Activated T-helper 1 cell treated with anti-CD3 and anti-CD28 coated beads, Interleukin-12 subunit alpha, Interleukin-12 subunit beta, Interleukin-2, Interleukin-4 antibody, amounts not matched to agents 30 ng/mL and 10 ng/mL and 1 ng/mL, durations not matched to agents 14 hours and 24 hours and 36 hours (primary cell): ENCODE measurements at regions not wholly inside any gene's neighbourhood (a gene's known extent, or its start where the extent isn't known, plus 50 kb on each side); places are given as distances from the start of the nearest gene placed in this dataset.
"Not testable (repeated sequence)": the region's sequence is repeated elsewhere in the genome, so short reads cannot be mapped to it uniquely, and the experiment has no call there.

Source experiments
- DNase-seq: peaks from one replicate; pipeline ENCODE4 v3.0.0; 2021; ENCODE audit warnings: low spot score
- H3K27ac Mint-ChIP-seq: one replicate; pipeline ENCODE4 v1.8.0; 2021; ENCODE audit warnings: mild to moderate bottlenecking, mixed read lengths
- H3K27me3 Mint-ChIP-seq: one replicate; pipeline ENCODE4 v1.8.0; 2022; ENCODE audit warnings: mild to moderate bottlenecking, moderate library complexity, mixed read lengths; ENCODE audit not compliant: insufficient read depth
- H3K36me3 Mint-ChIP-seq: one replicate; pipeline ENCODE4 v1.8.0; 2021; ENCODE audit warnings: low read depth, mixed read lengths
- H3K4me1 Mint-ChIP-seq: one replicate; pipeline ENCODE4 v1.8.0; 2021; ENCODE audit warnings: low read depth, mixed read lengths
- H3K4me3 Mint-ChIP-seq: one replicate; pipeline ENCODE4 v1.8.0; 2021; ENCODE audit warnings: mild to moderate bottlenecking, moderate library complexity, mixed read lengths
- H3K9me3 Mint-ChIP-seq: one replicate; pipeline ENCODE4 v1.8.0; 2021; ENCODE audit warnings: mixed read lengths
- intact Hi-C: fragments of 100-400 bp; cut with micrococcal nuclease; formaldehyde crosslinking; loops from one replicate; pipeline ENCODE4 v1.15.1; 2024

- Mint-ChIP-seq H3K27me3 (peaks cover 8% of the 10 kb centered on the region), H3K4me1 (no peaks in the 10 kb centered on the region), H3K4me3 (no peak overlapping the region), H3K9me3 (peaks cover 43% of the 10 kb centered on the region), H3K36me3 (peaks cover 3% of the 10 kb centered on the region), H3K27ac (no peak overlapping the region)
- no peak for DNase-seq
- intact Hi-C loops, result no loop called here
These were observed 1076.3 kb downstream of the RPIA start for GRCh38 chr2:89767572-89768435.

- Mint-ChIP-seq H3K36me3 (no peaks in the 10 kb centered on the region), H3K4me1 (no peaks in the 10 kb centered on the region), H3K27ac (no peak overlapping the region), H3K27me3 (no peaks in the 10 kb centered on the region), H3K9me3 (peaks cover 90% of the 10 kb centered on the region), H3K4me3 (no peak overlapping the region)
- intact Hi-C loops, result no loop called here
- no peak for DNase-seq
These were observed 1084.4 kb downstream of the RPIA start for GRCh38 chr2:89775885-89776284.

DNA sequence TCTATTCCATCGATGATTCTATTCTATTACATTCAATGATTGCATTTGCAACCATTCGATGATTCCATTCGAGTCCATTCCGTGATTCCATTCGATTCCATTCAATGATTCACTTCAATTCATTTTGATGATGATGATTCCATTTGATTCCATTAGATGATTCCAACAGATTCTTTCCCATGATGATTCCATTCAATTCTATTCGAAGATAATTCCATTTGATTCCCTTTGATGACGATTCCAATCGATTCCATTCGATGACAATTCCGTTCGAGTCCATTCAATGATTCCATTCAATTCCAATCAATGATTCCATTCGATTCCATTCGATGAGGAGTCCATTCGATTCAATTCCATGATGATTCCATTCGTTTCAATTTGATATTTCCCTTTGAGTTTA lies 1088.8 kb downstream of the RPIA start:
- peaks cover 98% of the 10 kb centered on the region for H3K9me3 Mint-ChIP-seq
- H3K36me3 Mint-ChIP-seq, result peaks cover 3% of the 10 kb centered on the region
- intact Hi-C loops, result no loop called here
- no peaks in the 10 kb centered on the region for H3K27me3 Mint-ChIP-seq
- no peak overlapping the region for H3K4me3 Mint-ChIP-seq
- DNase-seq, result no peak
- H3K27ac Mint-ChIP-seq, result no peak overlapping the region
- no peaks in the 10 kb centered on the region for H3K4me1 Mint-ChIP-seq

DNA sequence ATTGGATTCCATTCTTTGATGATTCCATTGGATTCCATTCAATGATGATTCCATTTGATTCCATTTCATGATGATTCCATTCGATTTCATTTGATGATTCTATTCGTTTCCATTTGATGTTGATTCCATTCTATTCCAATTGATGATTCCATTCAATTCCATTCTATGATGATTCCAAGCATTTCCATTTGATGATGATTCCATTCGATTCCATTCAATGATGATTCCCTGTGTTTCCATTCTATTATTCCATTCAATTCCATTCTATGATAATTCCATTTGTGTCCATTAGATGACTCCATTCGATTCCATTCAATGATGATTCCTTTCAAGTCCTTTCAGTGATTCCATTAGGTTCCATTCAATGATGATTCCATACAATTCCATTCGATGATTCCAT lies 1090.5 kb downstream of the RPIA start:
- Mint-ChIP-seq H3K9me3 (peaks cover 95% of the 10 kb centered on the region), H3K36me3 (peaks cover 3% of the 10 kb centered on the region)

DNA sequence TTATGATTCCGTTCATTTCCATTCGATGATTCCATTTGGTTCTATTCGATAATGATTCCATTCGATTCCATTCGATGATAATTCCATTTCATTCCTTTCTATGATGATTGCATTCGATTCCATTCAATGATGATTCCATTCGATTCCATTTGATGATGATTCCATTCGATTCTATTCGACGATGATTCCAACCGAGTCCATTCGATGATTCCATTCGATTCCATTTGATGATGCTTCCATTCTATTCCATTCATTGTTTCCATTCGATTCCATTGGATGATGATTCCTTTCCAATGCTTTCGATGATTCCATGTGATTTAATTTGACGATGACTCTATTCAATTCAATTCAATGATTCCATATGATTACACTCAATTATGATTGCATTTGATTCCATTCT lies 1093.5 kb downstream of the RPIA start:
- H3K4me3 Mint-ChIP-seq, result no peak overlapping the region
- H3K27ac Mint-ChIP-seq, result no peak overlapping the region
- no peak for DNase-seq
- intact Hi-C loops, result no loop called here
- peaks cover 97% of the 10 kb centered on the region for H3K9me3 Mint-ChIP-seq
- H3K36me3 Mint-ChIP-seq, result peaks cover 3% of the 10 kb centered on the region
- no peaks in the 10 kb centered on the region for H3K4me1 Mint-ChIP-seq
- no peaks in the 10 kb centered on the region for H3K27me3 Mint-ChIP-seq

More for the DNA sequence above, 1090.5 kb downstream of the RPIA start:
- no peak overlapping the region for H3K27ac Mint-ChIP-seq
- no peak for DNase-seq
- intact Hi-C loops, result no loop called here
- no peak overlapping the region for H3K4me3 Mint-ChIP-seq
- H3K4me1 Mint-ChIP-seq, result no peaks in the 10 kb centered on the region
- H3K27me3 Mint-ChIP-seq, result no peaks in the 10 kb centered on the region

DNA sequence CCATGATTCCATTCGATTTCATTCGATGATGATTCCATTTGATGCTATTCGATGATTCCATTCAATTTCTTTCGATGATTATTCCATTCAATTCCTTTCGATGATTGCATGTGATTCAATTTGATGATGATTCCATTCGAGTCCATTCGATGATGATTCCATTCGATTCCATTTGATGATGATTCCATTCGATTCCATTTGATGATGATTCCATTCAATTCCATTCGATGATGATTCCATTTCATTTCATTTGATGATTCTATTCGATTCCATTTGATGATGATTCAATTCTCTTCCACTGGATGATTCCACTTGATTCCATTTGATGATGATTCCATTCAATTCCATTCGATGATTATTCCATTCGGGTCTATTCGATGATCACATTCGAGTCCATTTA lies 1094.1 kb downstream of the RPIA start:
- intact Hi-C loops, H3K4me1 Mint-ChIP-seq, H3K36me3 Mint-ChIP-seq, DNase-seq, H3K4me3 Mint-ChIP-seq, H3K27me3 Mint-ChIP-seq, H3K27ac Mint-ChIP-seq: not testable (repeated sequence)
- H3K9me3 Mint-ChIP-seq, result peaks cover 97% of the 10 kb centered on the region

DNA sequence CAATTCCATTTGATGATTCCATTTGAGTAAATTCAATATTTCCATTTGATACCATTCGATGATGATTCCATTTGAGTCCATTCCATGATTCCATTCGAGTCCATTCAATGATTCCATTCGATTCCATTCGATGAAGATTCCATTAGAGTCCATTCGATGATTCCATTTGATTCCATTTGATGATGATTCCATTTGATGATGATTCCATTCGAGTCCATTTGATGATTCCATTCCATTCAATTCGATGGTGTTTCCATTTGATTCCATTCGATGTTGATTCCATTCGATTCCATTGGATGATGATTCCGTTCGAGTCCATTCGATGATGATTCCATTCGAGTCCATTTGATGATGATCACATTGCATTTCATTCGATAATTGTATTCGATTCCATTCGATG lies 1095.2 kb downstream of the RPIA start:
- DNase-seq, H3K27me3 Mint-ChIP-seq, H3K4me3 Mint-ChIP-seq, H3K36me3 Mint-ChIP-seq, H3K27ac Mint-ChIP-seq, H3K4me1 Mint-ChIP-seq, intact Hi-C loops: not testable (repeated sequence)
- H3K9me3 Mint-ChIP-seq, result peaks cover 97% of the 10 kb centered on the region

DNA sequence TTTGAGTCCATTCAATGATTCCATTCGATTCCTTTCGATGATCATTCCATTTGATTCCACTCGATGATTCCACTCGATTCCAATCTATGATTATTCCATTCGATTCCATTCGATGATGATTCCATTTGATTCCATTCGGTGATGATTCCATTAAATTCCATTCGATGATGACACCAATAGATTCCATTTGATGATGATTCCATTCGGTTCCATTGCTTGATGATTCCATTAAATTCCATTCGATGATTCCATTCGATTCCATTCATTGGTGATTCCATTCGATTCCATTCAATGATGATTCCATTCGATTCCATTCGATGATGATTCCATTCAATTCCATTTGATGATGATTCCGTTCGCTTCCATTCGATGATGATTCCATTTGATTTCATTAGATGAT lies 1104.1 kb downstream of the RPIA start:
- H3K9me3 Mint-ChIP-seq, result peaks cover 99% of the 10 kb centered on the region
- H3K27me3 Mint-ChIP-seq, H3K27ac Mint-ChIP-seq, intact Hi-C loops, H3K4me3 Mint-ChIP-seq, DNase-seq, H3K4me1 Mint-ChIP-seq: not testable (repeated sequence)
- H3K36me3 Mint-ChIP-seq, result peaks cover 12% of the 10 kb centered on the region

- Mint-ChIP-seq H3K36me3 (peaks cover 7% of the 10 kb centered on the region), H3K27ac (no peak overlapping the region), H3K4me3 (no peak overlapping the region), H3K9me3 (peaks cover 99% of the 10 kb centered on the region), H3K27me3 (no peaks in the 10 kb centered on the region), H3K4me1 (no peaks in the 10 kb centered on the region)
- DNase-seq, result no peak
- intact Hi-C loops, result no loop called here
These were observed 1106.0 kb downstream of the RPIA start for GRCh38 chr2:89797320-89798038.

- DNase-seq, H3K27ac Mint-ChIP-seq, H3K4me3 Mint-ChIP-seq, intact Hi-C loops, H3K4me1 Mint-ChIP-seq, H3K27me3 Mint-ChIP-seq: not testable (repeated sequence)
- Mint-ChIP-seq H3K36me3 (peaks cover 12% of the 10 kb centered on the region), H3K9me3 (peaks cover 98% of the 10 kb centered on the region)
These were observed 1109.7 kb downstream of the RPIA start for GRCh38 chr2:89801207-89801606.

DNA sequence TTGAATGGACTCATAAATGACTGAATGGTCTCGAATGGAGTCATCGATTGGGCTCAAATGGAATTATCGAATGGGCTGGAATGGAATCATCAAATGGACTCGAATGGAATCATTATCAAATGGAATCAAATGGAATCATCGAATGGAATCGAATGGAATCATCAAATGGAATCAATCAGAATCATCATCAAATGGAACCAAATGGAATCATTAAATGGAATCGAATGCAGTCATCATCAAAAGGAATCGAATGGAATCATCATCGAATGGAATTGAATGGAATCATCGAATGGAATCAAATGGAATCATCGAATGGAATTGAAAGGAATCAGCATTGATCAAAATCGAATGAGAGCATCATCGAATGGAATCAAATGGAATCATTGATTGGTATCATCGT lies 1114.9 kb downstream of the RPIA start:
- H3K4me3 Mint-ChIP-seq, DNase-seq, H3K27ac Mint-ChIP-seq, H3K4me1 Mint-ChIP-seq, H3K36me3 Mint-ChIP-seq, intact Hi-C loops, H3K27me3 Mint-ChIP-seq: not testable (repeated sequence)
- H3K9me3 Mint-ChIP-seq, result peaks cover 83% of the 10 kb centered on the region

GRCh38 chr2:89811295-89811694 lies 1119.8 kb downstream of the RPIA start:
- Mint-ChIP-seq H3K36me3 (peaks cover 9% of the 10 kb centered on the region), H3K27ac (no peak overlapping the region), H3K4me1 (no peaks in the 10 kb centered on the region), H3K27me3 (no peaks in the 10 kb centered on the region), H3K9me3 (peaks cover 36% of the 10 kb centered on the region), H3K4me3 (no peak overlapping the region)
- intact Hi-C loops, result no loop called here
- DNase-seq, result no peak

- H3K4me3 Mint-ChIP-seq, intact Hi-C loops, H3K4me1 Mint-ChIP-seq, DNase-seq, H3K27me3 Mint-ChIP-seq, H3K36me3 Mint-ChIP-seq, H3K27ac Mint-ChIP-seq: not testable (repeated sequence)
- peaks cover 30% of the 10 kb centered on the region for H3K9me3 Mint-ChIP-seq
These were observed 1120.4 kb downstream of the RPIA start for GRCh38 chr2:89811910-89812309.
